ENCODE measurements at regions not wholly inside any gene's neighbourhood (a gene's known extent, or its start where the extent isn't known, plus 50 kb on each side); places are given as distances from the start of the nearest gene placed in this dataset.

- Histone ChIP-seq H3K9me3 (ENCODE audit: control insufficient read depth, low read depth, low read length) (no peaks in the 10 kb centered on the region), H3K9ac (ENCODE audit: control insufficient read depth, extremely low read depth, insufficient read depth, low read length) (no peak overlapping the region), H3K4me2 (ENCODE audit: control insufficient read depth, extremely low read depth, insufficient read depth, low read depth, low read length) (no peak overlapping the region), H4K20me1 (ENCODE audit: control insufficient read depth, extremely low read depth, insufficient read depth, low read length) (no peaks in the 10 kb centered on the region), H2AFZ (ENCODE audit: control insufficient read depth, low read length) (no peak overlapping the region), H3K4me3 (ENCODE audit: control insufficient read depth in 2 of 3, extremely low read depth in 1 of 3, insufficient read depth in 2 of 3, low read depth in 1 of 3, low read length in 3 of 3) (no peak overlapping the region), H3K36me3 (ENCODE audit: control insufficient read depth in 2 of 2, extremely low read depth in 1 of 2, insufficient read depth in 2 of 2, low read length in 2 of 2) (no peaks in the 10 kb centered on the region), H3K79me2 (ENCODE audit: control insufficient read depth, insufficient read depth, low read length) (no peaks in the 10 kb centered on the region), H3K4me1 (ENCODE audit: control insufficient read depth, extremely low read depth, insufficient read depth, low read length) (no peaks in the 10 kb centered on the region), H3K27ac (ENCODE audit: control insufficient read depth, insufficient read depth, low read length) (no peak overlapping the region), H3K27me3 (ENCODE audit: control insufficient read depth, extremely low read depth, insufficient read depth, low read length) (peaks cover 8% of the 10 kb centered on the region), H3K9me1 (ENCODE audit: control insufficient read depth, extremely low read depth, insufficient read depth, low read length) (no peaks in the 10 kb centered on the region)
- FAIRE-seq: no peak
- dilution Hi-C loops (cut with MboI; ENCODE audit: extremely low pct_ligation_motif_present, low sequenced_read_pairs): no loop called here
- no peak for DNase-seq (ENCODE audit: low read depth, low spot score)
- TF ChIP-seq CTCF (optimal IDR thresholded peaks at IDR 0.05 in 1 of 3, IDR thresholded peaks at IDR 0.05 in 1 of 3, conservative IDR thresholded peaks at IDR 0.05 in 1 of 3; ENCODE audit: extremely low read depth in 1 of 3, insufficient read depth in 2 of 3, low read length in 3 of 3) (no peak), EZH2 (IDR thresholded peaks at IDR 0.05; ENCODE audit: low read length) (no peak)
Observed at GRCh38 chr10:29224631-29225030, 64.2 kb upstream of the LYZL1 start.

GRCh38 chr10:29227201-29227600 lies 61.7 kb upstream of the LYZL1 start:
- TF ChIP-seq CTCF (optimal IDR thresholded peaks at IDR 0.05 in 1 of 3, IDR thresholded peaks at IDR 0.05 in 1 of 3, conservative IDR thresholded peaks at IDR 0.05 in 1 of 3; ENCODE audit: extremely low read depth in 1 of 3, insufficient read depth in 2 of 3, low read length in 3 of 3) (no peak), EZH2 (IDR thresholded peaks at IDR 0.05; ENCODE audit: low read length) (no peak)
- dilution Hi-C loops (cut with MboI; ENCODE audit: extremely low pct_ligation_motif_present, low sequenced_read_pairs): no loop called here
- Histone ChIP-seq H3K27ac (ENCODE audit: control insufficient read depth, insufficient read depth, low read length) (no peak overlapping the region), H3K9me3 (ENCODE audit: control insufficient read depth, low read depth, low read length) (no peaks in the 10 kb centered on the region), H2AFZ (ENCODE audit: control insufficient read depth, low read length) (no peak overlapping the region), H3K9me1 (ENCODE audit: control insufficient read depth, extremely low read depth, insufficient read depth, low read length) (no peaks in the 10 kb centered on the region), H3K9ac (ENCODE audit: control insufficient read depth, extremely low read depth, insufficient read depth, low read length) (no peak overlapping the region), H3K4me3 (ENCODE audit: control insufficient read depth in 2 of 3, extremely low read depth in 1 of 3, insufficient read depth in 2 of 3, low read depth in 1 of 3, low read length in 3 of 3) (no peak overlapping the region), H3K79me2 (ENCODE audit: control insufficient read depth, insufficient read depth, low read length) (no peaks in the 10 kb centered on the region), H3K27me3 (ENCODE audit: control insufficient read depth, extremely low read depth, insufficient read depth, low read length) (peaks cover 6% of the 10 kb centered on the region), H3K36me3 (ENCODE audit: control insufficient read depth in 2 of 2, extremely low read depth in 1 of 2, insufficient read depth in 2 of 2, low read length in 2 of 2) (no peaks in the 10 kb centered on the region), H3K4me2 (ENCODE audit: control insufficient read depth, extremely low read depth, insufficient read depth, low read depth, low read length) (no peak overlapping the region), H4K20me1 (ENCODE audit: control insufficient read depth, extremely low read depth, insufficient read depth, low read length) (no peaks in the 10 kb centered on the region), H3K4me1 (ENCODE audit: control insufficient read depth, extremely low read depth, insufficient read depth, low read length) (no peaks in the 10 kb centered on the region)
- FAIRE-seq: no peak
- DNase-seq (ENCODE audit: low read depth, low spot score): no peak
